Ishikawa (cell line): ENCODE measurements at regions not wholly inside any gene's neighbourhood (a gene's known extent, or its start where the extent isn't known, plus 50 kb on each side); places are given as distances from the start of the nearest gene placed in this dataset.

Experiments used
- CEBPB ChIP-seq: IDR thresholded peaks from 2 replicates; pipeline ENCODE4 v1.6.1; 2012
- CREB1 ChIP-seq: IDR thresholded peaks from 2 replicates; pipeline ENCODE4 v1.6.1; 2012; ENCODE audit warnings: low read depth
- EP300 ChIP-seq: IDR thresholded peaks from 2 replicates; pipeline ENCODE4 v1.6.1; 2012; ENCODE audit warnings: borderline replicate concordance
- FOXM1 ChIP-seq: IDR thresholded peaks from 2 replicates; pipeline ENCODE4 v1.6.1; 2012; ENCODE audit warnings: low read depth, borderline replicate concordance
- RAD21 ChIP-seq: IDR thresholded peaks from 2 replicates; pipeline ENCODE4 v1.6.1; 2012; ENCODE audit warnings: low read depth
- TAF1 ChIP-seq: IDR thresholded peaks from 2 replicates; pipeline ENCODE4 v1.6.1; 2012; ENCODE audit warnings: low read depth, mild to moderate bottlenecking
- TCF12 ChIP-seq: IDR thresholded peaks from 2 replicates; pipeline ENCODE4 v1.6.1; 2012; ENCODE audit warnings: low read depth
- TEAD4 ChIP-seq: IDR thresholded peaks from 2 replicates; pipeline ENCODE4 v1.6.1; 2012
- YY1 ChIP-seq: IDR thresholded peaks from 2 replicates; pipeline ENCODE4 v1.6.1; 2012; ENCODE audit warnings: low read depth
- ZBTB7A ChIP-seq: IDR thresholded peaks from 2 replicates; pipeline ENCODE4 v1.6.1; 2012; ENCODE audit warnings: low read depth
- TF ChIP-seq, protein P1 (sequence below): IDR thresholded peaks from 2 replicates; pipeline ENCODE4 v1.6.1; 2012
- TF ChIP-seq, protein P2 (sequence below): IDR thresholded peaks from 2 replicates; pipeline ENCODE4 v1.6.1; 2012
- TF ChIP-seq, protein P3 (sequence below): IDR thresholded peaks from 2 replicates; pipeline ENCODE4 v1.6.1; 2012; ENCODE audit warnings: low read depth, mild to moderate bottlenecking

- no peak for TF ChIP-seq TEAD4
- TF ChIP-seq FOXM1 = no peak
- TF ChIP-seq, protein P1, sequence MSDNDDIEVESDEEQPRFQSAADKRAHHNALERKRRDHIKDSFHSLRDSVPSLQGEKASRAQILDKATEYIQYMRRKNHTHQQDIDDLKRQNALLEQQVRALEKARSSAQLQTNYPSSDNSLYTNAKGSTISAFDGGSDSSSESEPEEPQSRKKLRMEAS = no peak
- no peak for TF ChIP-seq CEBPB
- no peak for TF ChIP-seq YY1
- TF ChIP-seq, protein P2, sequence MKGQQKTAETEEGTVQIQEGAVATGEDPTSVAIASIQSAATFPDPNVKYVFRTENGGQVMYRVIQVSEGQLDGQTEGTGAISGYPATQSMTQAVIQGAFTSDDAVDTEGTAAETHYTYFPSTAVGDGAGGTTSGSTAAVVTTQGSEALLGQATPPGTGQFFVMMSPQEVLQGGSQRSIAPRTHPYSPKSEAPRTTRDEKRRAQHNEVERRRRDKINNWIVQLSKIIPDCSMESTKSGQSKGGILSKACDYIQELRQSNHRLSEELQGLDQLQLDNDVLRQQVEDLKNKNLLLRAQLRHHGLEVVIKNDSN = no peak
- TF ChIP-seq TAF1 = no peak
- TF ChIP-seq EP300 = no peak
- no peak for TF ChIP-seq TCF12
- no peak for TF ChIP-seq RAD21
- TF ChIP-seq, protein P3, sequence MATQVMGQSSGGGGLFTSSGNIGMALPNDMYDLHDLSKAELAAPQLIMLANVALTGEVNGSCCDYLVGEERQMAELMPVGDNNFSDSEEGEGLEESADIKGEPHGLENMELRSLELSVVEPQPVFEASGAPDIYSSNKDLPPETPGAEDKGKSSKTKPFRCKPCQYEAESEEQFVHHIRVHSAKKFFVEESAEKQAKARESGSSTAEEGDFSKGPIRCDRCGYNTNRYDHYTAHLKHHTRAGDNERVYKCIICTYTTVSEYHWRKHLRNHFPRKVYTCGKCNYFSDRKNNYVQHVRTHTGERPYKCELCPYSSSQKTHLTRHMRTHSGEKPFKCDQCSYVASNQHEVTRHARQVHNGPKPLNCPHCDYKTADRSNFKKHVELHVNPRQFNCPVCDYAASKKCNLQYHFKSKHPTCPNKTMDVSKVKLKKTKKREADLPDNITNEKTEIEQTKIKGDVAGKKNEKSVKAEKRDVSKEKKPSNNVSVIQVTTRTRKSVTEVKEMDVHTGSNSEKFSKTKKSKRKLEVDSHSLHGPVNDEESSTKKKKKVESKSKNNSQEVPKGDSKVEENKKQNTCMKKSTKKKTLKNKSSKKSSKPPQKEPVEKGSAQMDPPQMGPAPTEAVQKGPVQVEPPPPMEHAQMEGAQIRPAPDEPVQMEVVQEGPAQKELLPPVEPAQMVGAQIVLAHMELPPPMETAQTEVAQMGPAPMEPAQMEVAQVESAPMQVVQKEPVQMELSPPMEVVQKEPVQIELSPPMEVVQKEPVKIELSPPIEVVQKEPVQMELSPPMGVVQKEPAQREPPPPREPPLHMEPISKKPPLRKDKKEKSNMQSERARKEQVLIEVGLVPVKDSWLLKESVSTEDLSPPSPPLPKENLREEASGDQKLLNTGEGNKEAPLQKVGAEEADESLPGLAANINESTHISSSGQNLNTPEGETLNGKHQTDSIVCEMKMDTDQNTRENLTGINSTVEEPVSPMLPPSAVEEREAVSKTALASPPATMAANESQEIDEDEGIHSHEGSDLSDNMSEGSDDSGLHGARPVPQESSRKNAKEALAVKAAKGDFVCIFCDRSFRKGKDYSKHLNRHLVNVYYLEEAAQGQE = no peak
- no peak for TF ChIP-seq ZBTB7A
- TF ChIP-seq CREB1 = no peak
Measured at GRCh38 chr17:68185820-68186219, 62.0 kb upstream of the AMZ2 start.
